Panc1 (cell line): ENCODE measurements at regions not wholly inside any gene's neighbourhood (a gene's known extent, or its start where the extent isn't known, plus 50 kb on each side); places are given as distances from the start of the nearest gene placed in this dataset.

ENCODE experiments used
- CTCF ChIP-seq: fragments of 450-650 bp; IDR thresholded peaks from 2 replicates; pipeline ENCODE4 v1.5.1; 2017; ENCODE audit warnings: mild to moderate bottlenecking
- POLR2AphosphoS5 ChIP-seq: IDR thresholded peaks from 2 replicates; pipeline ENCODE4 v1.6.1; 2012; ENCODE audit warnings: mild to moderate bottlenecking, low read depth, low read length, moderate library complexity
- REST ChIP-seq, 2 experiments: IDR thresholded peaks; 2 replicates each; pipeline ENCODE4 v1.6.1; 2011 to 2012; ENCODE audit warnings: low read depth in 2 of 2, control low read depth in 1 of 2, low read length in 1 of 2, mild to moderate bottlenecking in 1 of 2, moderate library complexity in 1 of 2; ENCODE audit not compliant: insufficient read depth in 1 of 2
- SIN3A ChIP-seq: IDR thresholded peaks from 2 replicates; pipeline ENCODE4 v1.6.1; 2012; ENCODE audit warnings: low read depth, mild to moderate bottlenecking, low read length, moderate library complexity, borderline replicate concordance; ENCODE audit not compliant: insufficient read depth
- TCF7L2 ChIP-seq: IDR thresholded peaks from 2 replicates; pipeline ENCODE4 v1.6.1; 2011; ENCODE audit warnings: mild to moderate bottlenecking, low read depth, low read length, inconsistent platforms

GRCh38 chr14:53411125-53411524 is 258.0 kb upstream of the DDHD1 start:
- TF ChIP-seq CTCF (no peak), POLR2AphosphoS5 (no peak), REST (IDR thresholded peaks at IDR 0.05; ENCODE audit: insufficient read depth in 1 of 2, low read depth in 2 of 2, low read length in 1 of 2) (no peak), SIN3A (no peak), TCF7L2 (no peak)
